ENCODE measurements at regions not wholly inside any gene's neighbourhood (a gene's known extent, or its start where the extent isn't known, plus 50 kb on each side); places are given as distances from the start of the nearest gene placed in this dataset.

DNA sequence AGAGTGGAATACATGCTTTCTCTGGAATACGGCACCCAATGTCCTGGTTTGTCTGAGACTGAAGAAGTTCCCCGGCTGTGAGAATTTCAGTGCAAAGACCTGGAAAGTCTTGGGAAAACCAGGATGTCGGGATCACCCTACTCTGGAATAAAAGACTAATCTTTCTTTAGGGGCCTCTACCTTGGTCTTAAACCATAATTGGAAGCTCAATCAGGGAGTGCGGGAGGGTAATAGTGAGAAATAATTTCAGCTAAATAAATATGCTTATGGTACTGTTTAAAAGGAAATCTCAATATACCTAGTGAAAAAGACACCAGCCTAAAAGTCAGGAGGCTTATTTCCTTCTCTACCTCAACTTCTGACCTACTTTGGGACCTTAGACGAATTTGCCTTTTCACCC, 236.1 kb upstream of the GLI3 start:
- ATAC-seq (no peak), DNase-seq (ENCODE audit: low read depth, low spot score) (no peak)
- BruUV-seq (replicated peaks): no TSS peak
- H3K9me3 ChIP-seq (ENCODE audit: control insufficient read depth, insufficient read depth, low read depth, low read length): no peaks in the 10 kb centered on the region
- ChIA-PET CTCF (no interaction called here), POLR2A (no interaction called here)
- no peak overlapping the region for H3K4me3 ChIP-seq (ENCODE audit: low read depth in 2 of 2, low read length in 2 of 2)
- no peaks in the 10 kb centered on the region for H3K4me1 ChIP-seq (ENCODE audit: control insufficient read depth, insufficient read depth, low read length)
- H3K27ac ChIP-seq (ENCODE audit: low read length): no peak overlapping the region
- H3K36me3 ChIP-seq (ENCODE audit: control insufficient read depth, insufficient read depth, low read length): no peaks in the 10 kb centered on the region
- H3K27me3 ChIP-seq (ENCODE audit: control insufficient read depth, insufficient read depth, low read length): no peaks in the 10 kb centered on the region
- intact Hi-C loops (cut with micrococcal nuclease; ENCODE audit: unreplicated experiment): no loop called here
- in situ Hi-C loops (cut with HindIII; ENCODE audit: low pct_unique_long_range_greater_than_20kb, low sequenced_read_pairs): no loop called here
- no peak for TF ChIP-seq TCF7L2 (IDR thresholded peaks at IDR 0.05; ENCODE audit: low read depth, low read length)
- TF ChIP-seq, protein P1, sequence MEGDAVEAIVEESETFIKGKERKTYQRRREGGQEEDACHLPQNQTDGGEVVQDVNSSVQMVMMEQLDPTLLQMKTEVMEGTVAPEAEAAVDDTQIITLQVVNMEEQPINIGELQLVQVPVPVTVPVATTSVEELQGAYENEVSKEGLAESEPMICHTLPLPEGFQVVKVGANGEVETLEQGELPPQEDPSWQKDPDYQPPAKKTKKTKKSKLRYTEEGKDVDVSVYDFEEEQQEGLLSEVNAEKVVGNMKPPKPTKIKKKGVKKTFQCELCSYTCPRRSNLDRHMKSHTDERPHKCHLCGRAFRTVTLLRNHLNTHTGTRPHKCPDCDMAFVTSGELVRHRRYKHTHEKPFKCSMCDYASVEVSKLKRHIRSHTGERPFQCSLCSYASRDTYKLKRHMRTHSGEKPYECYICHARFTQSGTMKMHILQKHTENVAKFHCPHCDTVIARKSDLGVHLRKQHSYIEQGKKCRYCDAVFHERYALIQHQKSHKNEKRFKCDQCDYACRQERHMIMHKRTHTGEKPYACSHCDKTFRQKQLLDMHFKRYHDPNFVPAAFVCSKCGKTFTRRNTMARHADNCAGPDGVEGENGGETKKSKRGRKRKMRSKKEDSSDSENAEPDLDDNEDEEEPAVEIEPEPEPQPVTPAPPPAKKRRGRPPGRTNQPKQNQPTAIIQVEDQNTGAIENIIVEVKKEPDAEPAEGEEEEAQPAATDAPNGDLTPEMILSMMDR (IDR thresholded peaks at IDR 0.05): no peak
- TF ChIP-seq, protein P2, sequence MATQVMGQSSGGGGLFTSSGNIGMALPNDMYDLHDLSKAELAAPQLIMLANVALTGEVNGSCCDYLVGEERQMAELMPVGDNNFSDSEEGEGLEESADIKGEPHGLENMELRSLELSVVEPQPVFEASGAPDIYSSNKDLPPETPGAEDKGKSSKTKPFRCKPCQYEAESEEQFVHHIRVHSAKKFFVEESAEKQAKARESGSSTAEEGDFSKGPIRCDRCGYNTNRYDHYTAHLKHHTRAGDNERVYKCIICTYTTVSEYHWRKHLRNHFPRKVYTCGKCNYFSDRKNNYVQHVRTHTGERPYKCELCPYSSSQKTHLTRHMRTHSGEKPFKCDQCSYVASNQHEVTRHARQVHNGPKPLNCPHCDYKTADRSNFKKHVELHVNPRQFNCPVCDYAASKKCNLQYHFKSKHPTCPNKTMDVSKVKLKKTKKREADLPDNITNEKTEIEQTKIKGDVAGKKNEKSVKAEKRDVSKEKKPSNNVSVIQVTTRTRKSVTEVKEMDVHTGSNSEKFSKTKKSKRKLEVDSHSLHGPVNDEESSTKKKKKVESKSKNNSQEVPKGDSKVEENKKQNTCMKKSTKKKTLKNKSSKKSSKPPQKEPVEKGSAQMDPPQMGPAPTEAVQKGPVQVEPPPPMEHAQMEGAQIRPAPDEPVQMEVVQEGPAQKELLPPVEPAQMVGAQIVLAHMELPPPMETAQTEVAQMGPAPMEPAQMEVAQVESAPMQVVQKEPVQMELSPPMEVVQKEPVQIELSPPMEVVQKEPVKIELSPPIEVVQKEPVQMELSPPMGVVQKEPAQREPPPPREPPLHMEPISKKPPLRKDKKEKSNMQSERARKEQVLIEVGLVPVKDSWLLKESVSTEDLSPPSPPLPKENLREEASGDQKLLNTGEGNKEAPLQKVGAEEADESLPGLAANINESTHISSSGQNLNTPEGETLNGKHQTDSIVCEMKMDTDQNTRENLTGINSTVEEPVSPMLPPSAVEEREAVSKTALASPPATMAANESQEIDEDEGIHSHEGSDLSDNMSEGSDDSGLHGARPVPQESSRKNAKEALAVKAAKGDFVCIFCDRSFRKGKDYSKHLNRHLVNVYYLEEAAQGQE (IDR thresholded peaks at IDR 0.05; ENCODE audit: insufficient read depth in 1 of 2, low read depth in 2 of 2, low read length in 1 of 2): no peak
- no peak for TF ChIP-seq SIN3A (IDR thresholded peaks at IDR 0.05; ENCODE audit: borderline replicate concordance, insufficient read depth, low read depth, low read length)
- no peak for TF ChIP-seq POLR2AphosphoS5 (IDR thresholded peaks at IDR 0.05; ENCODE audit: low read depth, low read length)

DNA sequence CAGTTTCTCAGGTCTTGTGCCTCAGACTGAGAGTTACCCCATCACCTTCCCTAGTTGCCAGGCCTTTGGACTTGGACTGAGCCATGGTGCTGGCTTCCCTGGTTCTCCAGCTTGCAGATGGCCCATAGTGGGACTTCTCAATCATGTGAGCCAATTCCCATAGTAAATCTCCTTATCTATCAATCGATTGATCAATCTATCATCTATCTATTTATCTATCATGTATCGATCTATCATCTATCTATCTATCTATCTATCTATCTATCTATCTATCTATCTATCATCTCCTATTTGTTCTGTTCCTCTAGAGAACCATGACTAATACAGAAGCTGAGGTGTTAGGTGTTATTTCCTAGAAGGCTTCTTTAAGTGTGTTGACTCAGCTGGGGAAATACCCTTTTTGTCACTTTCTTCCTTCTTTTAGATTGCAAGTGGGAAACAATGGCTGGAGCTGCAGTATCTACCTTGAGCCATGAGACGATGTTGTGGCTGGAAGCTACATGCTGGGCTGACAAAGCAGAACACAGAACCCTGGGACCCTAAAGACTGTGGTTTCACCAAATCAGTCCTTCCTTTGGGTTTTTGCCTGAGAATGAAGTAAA, 234.7 kb upstream of the GLI3 start:
- H3K4me1 ChIP-seq (ENCODE audit: control insufficient read depth, insufficient read depth, low read length): no peaks in the 10 kb centered on the region
- intact Hi-C loops (cut with micrococcal nuclease; ENCODE audit: unreplicated experiment): no loop called here
- no TSS peak for BruUV-seq (replicated peaks)
- H3K27ac ChIP-seq (ENCODE audit: low read length): no peak overlapping the region
- ChIA-PET CTCF (no interaction called here), POLR2A (no interaction called here)
- no peak for TF ChIP-seq POLR2AphosphoS5 (IDR thresholded peaks at IDR 0.05; ENCODE audit: low read depth, low read length)
- TF ChIP-seq SIN3A (IDR thresholded peaks at IDR 0.05; ENCODE audit: borderline replicate concordance, insufficient read depth, low read depth, low read length): no peak
- TF ChIP-seq TCF7L2 (IDR thresholded peaks at IDR 0.05; ENCODE audit: low read depth, low read length): no peak
- TF ChIP-seq, protein P1 (IDR thresholded peaks at IDR 0.05): no peak
- TF ChIP-seq, protein P2 (IDR thresholded peaks at IDR 0.05; ENCODE audit: insufficient read depth in 1 of 2, low read depth in 2 of 2, low read length in 1 of 2): no peak
- in situ Hi-C loops (cut with HindIII; ENCODE audit: low pct_unique_long_range_greater_than_20kb, low sequenced_read_pairs): no loop called here
- DNase-seq (ENCODE audit: low read depth, low spot score) (no peak), ATAC-seq (no peak)
- H3K4me3 ChIP-seq (ENCODE audit: low read depth in 2 of 2, low read length in 2 of 2): no peak overlapping the region
- H3K9me3 ChIP-seq (ENCODE audit: control insufficient read depth, insufficient read depth, low read depth, low read length): no peaks in the 10 kb centered on the region
- H3K27me3 ChIP-seq (ENCODE audit: control insufficient read depth, insufficient read depth, low read length): no peaks in the 10 kb centered on the region
- no peaks in the 10 kb centered on the region for H3K36me3 ChIP-seq (ENCODE audit: control insufficient read depth, insufficient read depth, low read length)
